WTC11 (cell line): ENCODE measurements at regions not wholly inside any gene's neighbourhood (a gene's known extent, or its start where the extent isn't known, plus 50 kb on each side); places are given as distances from the start of the nearest gene placed in this dataset.

ENCODE experiments used
- ATAC-seq: fragments of 200-7000 bp; cut with Tn5 transposase; 2 replicates; pipeline ENCODE4 v1.10.0; 2021; ENCODE audit warnings: mild to moderate bottlenecking, moderate library complexity
- CTCF ChIA-PET: fragments of 300-600 bp; sonication (Branson Sonifier 250); formaldehyde crosslinking; loops from one replicate; lab custom pipeline; 2021; ENCODE audit warnings: antibody characterized with exemption; lab: Charles Lee
- POLR2A ChIA-PET: fragments of 350-600 bp; sonication (Branson Sonifier 250); formaldehyde crosslinking; loops from one replicate; lab custom pipeline; 2021; ENCODE audit warnings: antibody characterized with exemption; lab: Charles Lee
- DNase-seq: peaks from one replicate; pipeline ENCODE4 v3.0.0; 2021; ENCODE audit warnings: low spot score
- H3K27ac Mint-ChIP-seq: 2 replicates; pipeline ENCODE4 v1.8.0; 2021; ENCODE audit warnings: mixed read lengths
- H3K27me3 Mint-ChIP-seq: 2 replicates; pipeline ENCODE4 v1.8.0; 2021; ENCODE audit warnings: low read depth, mild to moderate bottlenecking, moderate library complexity, mixed read lengths
- H3K36me3 Mint-ChIP-seq: 2 replicates; pipeline ENCODE4 v1.8.0; 2021; ENCODE audit warnings: mixed read lengths
- H3K4me1 Mint-ChIP-seq: 2 replicates; pipeline ENCODE4 v1.8.0; 2022; ENCODE audit warnings: mixed read lengths
- H3K4me3 Mint-ChIP-seq: 2 replicates; pipeline ENCODE4 v1.8.0; 2021; ENCODE audit warnings: mild to moderate bottlenecking, moderate library complexity, mixed read lengths
- H3K9me3 Mint-ChIP-seq: 2 replicates; pipeline ENCODE4 v1.8.0; 2021; ENCODE audit warnings: mixed read lengths
- IRF2 ChIP-seq: sonication (generic); formaldehyde crosslinking; IDR thresholded peaks from 2 replicates; pipeline ENCODE4 v1.8.0; 2022; ENCODE audit warnings: low read depth, missing genetic modification reagents, borderline replicate concordance
- KAT7 ChIP-seq: sonication (generic); formaldehyde crosslinking; IDR thresholded peaks from 2 replicates; pipeline ENCODE4 v1.8.1; 2023; ENCODE audit warnings: missing genetic modification reagents, mild to moderate bottlenecking, borderline replicate concordance
- NFYB ChIP-seq: sonication (generic); formaldehyde crosslinking; conservative IDR thresholded peaks from 2 replicates; pipeline ENCODE4 v1.8.0; 2022; ENCODE audit warnings: low read depth, missing genetic modification reagents
- SP1 ChIP-seq: sonication (generic); formaldehyde crosslinking; conservative IDR thresholded peaks from 2 replicates; pipeline ENCODE4 v1.8.1; 2022; ENCODE audit warnings: missing genetic modification reagents
- ZNF121 ChIP-seq: sonication (generic); formaldehyde crosslinking; IDR thresholded peaks from 2 replicates; pipeline ENCODE4 v1.8.0; 2023; ENCODE audit warnings: missing genetic modification reagents
- ZNF219 ChIP-seq: sonication (generic); formaldehyde crosslinking; IDR thresholded peaks from 2 replicates; pipeline ENCODE4 v1.8.0; 2023; ENCODE audit warnings: missing genetic modification reagents, mild to moderate bottlenecking, borderline replicate concordance
- ZNF317 ChIP-seq: sonication (generic); formaldehyde crosslinking; IDR thresholded peaks from 2 replicates; pipeline ENCODE4 v1.8.1; 2023; ENCODE audit warnings: low read depth, mild to moderate bottlenecking, moderate library complexity, missing genetic modification reagents, borderline replicate concordance
- TF ChIP-seq, protein P1 (sequence below): fragments of 250-450 bp; sonication (Bioruptor Pico); conservative IDR thresholded peaks from 2 replicates; pipeline ENCODE4 v1.9.0; 2021; ENCODE audit warnings: mild to moderate bottlenecking
- TF ChIP-seq, protein P2 (sequence below): fragments of 250-450 bp; sonication (Bioruptor Pico); IDR thresholded peaks from 2 replicates; pipeline ENCODE4 v2.1.2; 2022; ENCODE audit warnings: mild to moderate bottlenecking, moderate library complexity
- TF ChIP-seq, protein P3 (sequence below): sonication (generic); formaldehyde crosslinking; IDR thresholded peaks from 2 replicates; pipeline ENCODE4 v1.8.1; 2022; ENCODE audit warnings: missing genetic modification reagents, borderline replicate concordance

DNA sequence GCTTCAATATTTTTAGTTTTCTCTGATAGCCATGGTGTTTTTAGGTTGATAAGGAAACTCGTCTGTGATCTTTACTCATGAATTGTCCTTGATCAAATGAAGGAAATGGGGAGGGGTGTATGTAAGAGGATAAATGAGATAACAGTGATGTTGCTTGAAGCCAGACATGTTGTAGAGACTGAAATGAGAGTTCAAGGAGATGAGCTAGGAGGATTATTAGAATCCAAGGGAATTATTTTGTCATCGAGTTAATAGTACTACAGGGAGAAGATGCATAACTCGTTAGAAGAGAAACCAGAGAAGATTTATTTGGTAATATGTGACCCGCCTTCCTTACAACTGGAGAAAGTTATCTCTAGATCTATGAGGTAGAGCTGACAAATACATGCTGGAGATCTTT lies 371.3 kb upstream of the DDHD1 start (continued):
- TF ChIP-seq, protein P1, sequence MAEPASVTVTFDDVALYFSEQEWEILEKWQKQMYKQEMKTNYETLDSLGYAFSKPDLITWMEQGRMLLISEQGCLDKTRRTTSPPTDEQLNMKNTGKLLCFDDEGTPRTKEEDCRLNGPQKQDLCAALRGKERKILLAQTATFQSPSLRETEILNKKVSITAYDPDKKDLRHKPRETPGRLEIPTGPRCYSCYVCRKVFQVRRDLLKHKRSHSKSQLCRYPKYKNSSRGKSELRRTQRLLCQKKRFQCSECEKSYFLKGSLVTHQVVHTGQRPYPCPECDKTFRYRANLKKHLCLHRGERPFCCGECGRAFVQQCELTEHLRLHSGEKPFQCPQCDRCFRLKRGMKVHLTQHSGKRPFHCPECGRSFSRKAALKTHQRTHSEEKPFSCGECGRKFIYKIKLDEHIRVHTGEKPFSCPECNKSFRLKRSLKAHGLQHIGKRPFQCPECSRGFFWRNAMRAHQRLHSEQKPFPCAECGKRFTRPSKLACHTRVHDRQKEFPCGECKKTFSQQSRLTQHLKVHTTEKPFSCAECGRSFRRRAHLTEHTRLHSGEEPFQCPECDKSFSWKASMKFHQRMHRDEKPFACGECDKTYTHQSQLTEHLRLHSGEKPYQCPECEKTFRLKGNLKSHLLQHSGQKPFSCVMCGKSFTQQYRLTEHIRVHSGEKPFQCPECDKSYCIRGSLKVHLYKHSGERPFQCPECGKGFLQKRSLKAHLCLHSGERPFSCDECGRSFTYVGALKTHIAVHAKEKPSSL (CRISPR knock-in tag): no peak

DNA sequence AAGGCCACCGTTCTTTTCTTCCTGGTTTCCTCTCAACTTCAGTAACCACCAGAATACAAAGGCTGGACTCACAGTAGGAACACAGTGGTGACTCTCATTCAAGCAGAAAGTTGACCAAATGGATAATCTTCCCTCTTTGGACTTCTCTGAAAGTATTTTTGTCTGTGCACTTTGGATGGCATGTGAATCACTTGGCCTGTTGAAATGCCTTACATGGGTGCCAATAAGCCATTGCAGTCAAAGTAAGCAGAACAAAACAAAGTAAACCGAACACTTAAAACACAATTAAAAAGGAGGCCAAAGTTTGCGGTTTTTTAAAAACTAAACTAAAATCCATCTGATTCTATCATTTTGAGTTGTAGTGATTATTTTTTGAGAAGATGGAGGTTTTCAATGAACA lies 370.1 kb upstream of the DDHD1 start:
- peaks cover 4% of the 10 kb centered on the region; the same call in 1 of the 2 replicates for H3K36me3 Mint-ChIP-seq
- H3K4me3 Mint-ChIP-seq: no peak overlapping the region

DNA sequence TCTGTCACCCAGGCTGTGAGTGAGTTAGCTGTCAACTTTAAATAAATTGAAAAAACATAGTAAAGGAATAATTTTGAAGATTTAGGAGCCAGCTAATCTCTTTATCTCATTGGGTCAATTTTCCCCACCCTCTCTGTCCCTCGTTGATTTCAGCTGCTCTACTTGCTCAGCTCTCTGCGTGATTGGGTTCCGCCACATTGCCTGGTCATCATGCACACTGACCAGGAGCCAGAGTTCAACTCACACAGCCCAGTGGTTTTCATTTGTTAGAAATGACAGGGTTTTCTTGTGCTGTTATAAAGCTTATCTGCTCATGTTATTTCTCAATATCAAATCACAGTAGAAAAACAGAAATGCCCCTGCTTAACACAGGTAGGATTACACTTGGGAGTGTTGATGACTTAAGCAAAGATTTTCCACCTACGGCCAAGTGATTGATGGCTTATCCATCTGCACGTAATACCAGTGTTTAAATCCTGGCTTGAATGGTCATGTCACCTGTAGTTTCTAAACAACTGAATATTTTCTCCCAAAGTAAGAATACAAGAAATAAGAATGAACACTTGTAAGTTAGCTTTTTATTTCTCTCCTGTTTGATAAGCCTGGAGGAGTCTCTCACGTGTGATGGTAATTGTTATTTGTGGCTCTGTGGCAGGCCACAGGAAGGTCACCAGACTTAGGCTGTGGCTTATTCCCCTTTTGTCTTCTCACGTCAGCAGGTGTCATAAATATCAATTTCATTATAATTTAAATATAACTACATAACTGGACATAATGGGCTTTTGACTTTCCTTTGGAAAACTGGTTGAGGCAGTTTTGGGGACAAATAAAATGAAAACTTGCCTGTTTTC lies 367.2 kb upstream of the DDHD1 start:
- TF ChIP-seq, protein P2, sequence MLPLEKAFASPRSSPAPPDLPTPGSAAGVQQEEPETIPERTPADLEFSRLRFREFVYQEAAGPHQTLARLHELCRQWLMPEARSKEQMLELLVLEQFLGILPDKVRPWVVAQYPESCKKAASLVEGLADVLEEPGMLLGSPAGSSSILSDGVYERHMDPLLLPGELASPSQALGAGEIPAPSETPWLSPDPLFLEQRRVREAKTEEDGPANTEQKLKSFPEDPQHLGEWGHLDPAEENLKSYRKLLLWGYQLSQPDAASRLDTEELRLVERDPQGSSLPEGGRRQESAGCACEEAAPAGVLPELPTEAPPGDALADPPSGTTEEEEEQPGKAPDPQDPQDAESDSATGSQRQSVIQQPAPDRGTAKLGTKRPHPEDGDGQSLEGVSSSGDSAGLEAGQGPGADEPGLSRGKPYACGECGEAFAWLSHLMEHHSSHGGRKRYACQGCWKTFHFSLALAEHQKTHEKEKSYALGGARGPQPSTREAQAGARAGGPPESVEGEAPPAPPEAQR: no peak
- Mint-ChIP-seq H3K9me3 (peaks cover 14% of the 10 kb centered on the region), H3K27ac (no peak overlapping the region), H3K4me3 (no peak overlapping the region), H3K27me3 (no peaks in the 10 kb centered on the region), H3K36me3 (peaks cover 4% of the 10 kb centered on the region; the same call in 1 of the 2 replicates), H3K4me1 (peaks cover 2% of the 10 kb centered on the region; the same call in 1 of the 2 replicates)
- CTCF ChIA-PET: no interaction called here
- ATAC-seq (no peak), DNase-seq (no peak)
- POLR2A ChIA-PET: interaction anchor here (0.6 kb wide), 1 partner anchor 873 kb away, joined by 5 read pairs; no protein-coding TSS in a partner anchor

More for the DNA sequence above, 370.1 kb upstream of the DDHD1 start:
- ChIA-PET POLR2A (no interaction called here), CTCF (no interaction called here)
- H3K9me3 Mint-ChIP-seq: peaks cover 14% of the 10 kb centered on the region
- no peaks in the 10 kb centered on the region for H3K27me3 Mint-ChIP-seq
- no peak for ATAC-seq
- H3K4me1 Mint-ChIP-seq: peaks cover 2% of the 10 kb centered on the region; the same call in 1 of the 2 replicates
- no peak overlapping the region for H3K27ac Mint-ChIP-seq
- TF ChIP-seq IRF2 (CRISPR knock-in tag) (no peak), ZNF317 (no peak), ZNF219 (CRISPR knock-in tag) (no peak)
- TF ChIP-seq, protein P3, sequence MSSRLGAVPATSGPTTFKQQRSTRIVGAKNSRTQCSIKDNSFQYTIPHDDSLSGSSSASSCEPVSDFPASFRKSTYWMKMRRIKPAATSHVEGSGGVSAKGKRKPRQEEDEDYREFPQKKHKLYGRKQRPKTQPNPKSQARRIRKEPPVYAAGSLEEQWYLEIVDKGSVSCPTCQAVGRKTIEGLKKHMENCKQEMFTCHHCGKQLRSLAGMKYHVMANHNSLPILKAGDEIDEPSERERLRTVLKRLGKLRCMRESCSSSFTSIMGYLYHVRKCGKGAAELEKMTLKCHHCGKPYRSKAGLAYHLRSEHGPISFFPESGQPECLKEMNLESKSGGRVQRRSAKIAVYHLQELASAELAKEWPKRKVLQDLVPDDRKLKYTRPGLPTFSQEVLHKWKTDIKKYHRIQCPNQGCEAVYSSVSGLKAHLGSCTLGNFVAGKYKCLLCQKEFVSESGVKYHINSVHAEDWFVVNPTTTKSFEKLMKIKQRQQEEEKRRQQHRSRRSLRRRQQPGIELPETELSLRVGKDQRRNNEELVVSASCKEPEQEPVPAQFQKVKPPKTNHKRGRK (CRISPR knock-in tag): no peak
- DNase-seq: no peak

DNA sequence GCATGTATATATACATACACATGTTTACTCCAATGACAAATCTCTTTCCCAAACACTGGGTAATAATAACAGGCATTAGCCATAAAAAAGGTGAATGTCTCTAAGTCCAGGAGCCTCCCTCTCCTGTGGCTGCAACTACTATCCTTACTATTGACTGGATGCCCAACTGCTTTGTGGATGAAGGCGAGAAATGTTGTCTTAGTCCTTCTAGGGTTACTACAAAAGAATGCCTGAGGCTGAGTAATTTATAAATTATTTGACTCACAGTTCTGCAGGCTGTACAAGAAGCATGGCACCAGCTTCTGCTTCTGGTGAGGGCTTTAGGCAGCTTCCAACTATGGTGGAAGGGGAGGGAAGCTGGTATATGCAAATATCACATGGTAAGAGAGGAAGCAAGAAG lies 366.0 kb upstream of the DDHD1 start:
- CTCF ChIA-PET: no interaction called here
- Mint-ChIP-seq H3K27me3 (no peaks in the 10 kb centered on the region), H3K27ac (no peak overlapping the region)
- TF ChIP-seq, protein P1 (CRISPR knock-in tag): no peak
- TF ChIP-seq SP1 (CRISPR knock-in tag) (no peak), ZNF121 (CRISPR knock-in tag) (no peak), KAT7 (CRISPR knock-in tag) (no peak), NFYB (CRISPR knock-in tag) (no peak)
- TF ChIP-seq, all 79 proteins: peak for 0
- POLR2A ChIA-PET: no interaction called here
- DNase-seq (no peak), ATAC-seq (no peak)
- Mint-ChIP-seq H3K9me3 (peaks cover 14% of the 10 kb centered on the region), H3K4me1 (peaks cover 2% of the 10 kb centered on the region; the same call in 1 of the 2 replicates), H3K4me3 (no peak overlapping the region), H3K36me3 (peaks cover 4% of the 10 kb centered on the region; the same call in 1 of the 2 replicates)
